ENCODE measurements at regions not wholly inside any gene's neighbourhood (a gene's known extent, or its start where the extent isn't known, plus 50 kb on each side); places are given as distances from the start of the nearest gene placed in this dataset.

GRCh38 chr13:67377919-67378318, 147.8 kb upstream of the PCDH9 start:
- no peak overlapping the region for H3K4me2 ChIP-seq

GRCh38 chr13:67374391-67374790, 144.3 kb upstream of the PCDH9 start:
- Histone ChIP-seq H3K4me3 (IDR thresholded peaks at IDR 0.05; ENCODE audit: insufficient read depth, low read depth, low read length) (no peak overlapping the region), H3K79me2 (ENCODE audit: insufficient read depth, low read depth) (no peaks in the 10 kb centered on the region), H3K4me1 (ENCODE audit: low read depth, poor library complexity, severe bottlenecking) (no peaks in the 10 kb centered on the region), H3K27me3 (ENCODE audit: insufficient read depth, low read depth) (no peaks in the 10 kb centered on the region), H3K27ac (no peak overlapping the region), H4K20me1 (ENCODE audit: insufficient read depth) (no peaks in the 10 kb centered on the region), H3K4me2 (no peak overlapping the region), H2AFZ (ENCODE audit: low read depth) (no peak overlapping the region), H3K9ac (no peak overlapping the region), H3K36me3 (ENCODE audit: insufficient read depth) (no peaks in the 10 kb centered on the region)
- TF ChIP-seq CTCF (conservative IDR thresholded peaks at IDR 0.05; ENCODE audit: low read depth, low read length) = no peak

More at GRCh38 chr13:67377919-67378318, 147.8 kb upstream of the PCDH9 start:
- H3K79me2 ChIP-seq (ENCODE audit: insufficient read depth, low read depth) = no peaks in the 10 kb centered on the region
- no peak overlapping the region for H3K4me3 ChIP-seq (IDR thresholded peaks at IDR 0.05; ENCODE audit: insufficient read depth, low read depth, low read length)
- H3K36me3 ChIP-seq (ENCODE audit: insufficient read depth) = no peaks in the 10 kb centered on the region
- TF ChIP-seq CTCF (conservative IDR thresholded peaks at IDR 0.05; ENCODE audit: low read depth, low read length) = no peak
- no peak overlapping the region for H3K9ac ChIP-seq
- H3K27me3 ChIP-seq (ENCODE audit: insufficient read depth, low read depth) = no peaks in the 10 kb centered on the region
- H4K20me1 ChIP-seq (ENCODE audit: insufficient read depth) = no peaks in the 10 kb centered on the region
- H3K27ac ChIP-seq = no peak overlapping the region
- no peak overlapping the region for H2AFZ ChIP-seq (ENCODE audit: low read depth)
- no peaks in the 10 kb centered on the region for H3K4me1 ChIP-seq (ENCODE audit: low read depth, poor library complexity, severe bottlenecking)

GRCh38 chr13:67372868-67373464, 142.8 kb upstream of the PCDH9 start:
- Histone ChIP-seq H3K4me1 (ENCODE audit: low read depth, poor library complexity, severe bottlenecking) (no peaks in the 10 kb centered on the region), H2AFZ (ENCODE audit: low read depth) (no peak overlapping the region), H3K79me2 (ENCODE audit: insufficient read depth, low read depth) (no peaks in the 10 kb centered on the region), H3K4me3 (IDR thresholded peaks at IDR 0.05; ENCODE audit: insufficient read depth, low read depth, low read length) (no peak overlapping the region), H3K9ac (no peak overlapping the region), H3K27me3 (ENCODE audit: insufficient read depth, low read depth) (no peaks in the 10 kb centered on the region), H3K4me2 (no peak overlapping the region), H3K36me3 (ENCODE audit: insufficient read depth) (no peaks in the 10 kb centered on the region), H4K20me1 (ENCODE audit: insufficient read depth) (no peaks in the 10 kb centered on the region), H3K27ac (no peak overlapping the region)
- no peak for TF ChIP-seq CTCF (conservative IDR thresholded peaks at IDR 0.05; ENCODE audit: low read depth, low read length)

- no peaks in the 10 kb centered on the region for H3K4me1 ChIP-seq (ENCODE audit: low read depth, poor library complexity, severe bottlenecking)
- H3K27me3 ChIP-seq (ENCODE audit: insufficient read depth, low read depth) = no peaks in the 10 kb centered on the region
- no peak overlapping the region for H3K9ac ChIP-seq
- H4K20me1 ChIP-seq (ENCODE audit: insufficient read depth) = no peaks in the 10 kb centered on the region
- no peaks in the 10 kb centered on the region for H3K36me3 ChIP-seq (ENCODE audit: insufficient read depth)
- no peak overlapping the region for H3K27ac ChIP-seq
- no peak for TF ChIP-seq CTCF (conservative IDR thresholded peaks at IDR 0.05; ENCODE audit: low read depth, low read length)
- H3K4me2 ChIP-seq = no peak overlapping the region
- H3K4me3 ChIP-seq (IDR thresholded peaks at IDR 0.05; ENCODE audit: insufficient read depth, low read depth, low read length) = no peak overlapping the region
- no peaks in the 10 kb centered on the region for H3K79me2 ChIP-seq (ENCODE audit: insufficient read depth, low read depth)
- no peak overlapping the region for H2AFZ ChIP-seq (ENCODE audit: low read depth)
Observed at GRCh38 chr13:67369895-67370660, 139.9 kb upstream of the PCDH9 start.
